ENCODE measurements at regions not wholly inside any gene's neighbourhood (a gene's known extent, or its start where the extent isn't known, plus 50 kb on each side); places are given as distances from the start of the nearest gene placed in this dataset.

DNA sequence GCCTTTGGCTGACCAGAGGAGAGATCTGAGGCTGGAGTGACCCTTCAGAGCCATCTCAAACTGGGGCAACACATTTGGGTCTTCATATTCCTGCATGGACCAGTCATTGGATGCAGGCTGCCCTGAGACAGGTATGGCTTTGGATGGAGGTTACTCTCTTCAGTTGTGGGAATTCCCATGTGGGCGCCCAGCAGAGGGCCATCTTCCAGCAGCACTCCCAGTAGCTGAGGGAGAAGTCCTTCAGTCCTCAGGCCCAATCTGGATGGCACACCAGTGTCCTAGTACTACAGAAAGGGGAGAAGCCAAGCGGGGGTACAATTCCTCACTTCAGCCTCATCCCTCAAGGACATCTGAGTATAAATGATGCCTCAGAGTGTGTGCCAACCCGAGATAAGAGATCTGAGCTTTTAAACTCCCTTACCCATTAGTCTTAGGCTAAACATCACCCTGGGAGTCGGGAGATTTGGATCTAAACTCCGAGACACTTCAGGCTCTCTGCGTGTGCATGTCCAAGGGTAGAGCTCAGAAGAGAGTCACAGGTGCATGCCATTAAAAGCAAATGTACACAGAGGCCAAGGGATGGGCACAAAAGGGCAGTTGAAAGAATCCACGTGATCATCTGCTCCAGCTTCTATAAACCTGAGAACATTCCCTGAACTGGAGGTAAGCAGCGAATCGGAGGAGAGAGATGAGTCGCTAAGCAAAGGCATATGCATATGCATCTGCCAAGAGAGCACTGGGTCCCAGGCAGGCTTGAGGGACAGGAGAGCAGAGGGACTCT, 204.6 kb downstream of the CD83 start:
- DNase-seq (ENCODE audit: low read depth in 1 of 2, low spot score in 1 of 2), result no peak

GRCh38 chr6:14322841-14323240, 205.3 kb downstream of the CD83 start:
- DNase-seq (ENCODE audit: low read depth in 1 of 2, low spot score in 1 of 2), result no peak

DNA sequence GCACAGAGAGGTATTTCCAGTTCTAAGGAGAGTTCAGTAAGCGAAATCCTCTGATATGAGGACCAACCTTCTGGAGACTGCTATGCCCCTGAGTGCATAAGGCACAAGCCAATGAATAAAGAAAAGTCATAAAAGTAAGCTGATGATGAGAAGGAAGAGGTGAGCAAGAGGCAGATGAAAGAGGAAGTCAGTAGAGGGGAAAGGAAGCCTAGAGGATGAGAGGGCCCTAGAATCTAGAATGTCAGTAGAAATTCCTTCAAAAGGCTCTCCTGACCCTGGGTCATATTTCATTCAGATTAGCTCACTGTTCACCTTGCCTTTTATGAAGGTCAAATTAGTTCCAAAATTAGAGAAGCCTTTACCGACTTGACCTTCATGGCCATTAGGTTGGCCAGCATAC, 209.2 kb downstream of the CD83 start:
- DNase-seq (ENCODE audit: low read depth in 1 of 2, low spot score in 1 of 2), result no peak

GRCh38 chr6:14328163-14328562, 210.6 kb downstream of the CD83 start:
- DNase-seq (ENCODE audit: low read depth in 1 of 2, low spot score in 1 of 2), result no peak

DNA sequence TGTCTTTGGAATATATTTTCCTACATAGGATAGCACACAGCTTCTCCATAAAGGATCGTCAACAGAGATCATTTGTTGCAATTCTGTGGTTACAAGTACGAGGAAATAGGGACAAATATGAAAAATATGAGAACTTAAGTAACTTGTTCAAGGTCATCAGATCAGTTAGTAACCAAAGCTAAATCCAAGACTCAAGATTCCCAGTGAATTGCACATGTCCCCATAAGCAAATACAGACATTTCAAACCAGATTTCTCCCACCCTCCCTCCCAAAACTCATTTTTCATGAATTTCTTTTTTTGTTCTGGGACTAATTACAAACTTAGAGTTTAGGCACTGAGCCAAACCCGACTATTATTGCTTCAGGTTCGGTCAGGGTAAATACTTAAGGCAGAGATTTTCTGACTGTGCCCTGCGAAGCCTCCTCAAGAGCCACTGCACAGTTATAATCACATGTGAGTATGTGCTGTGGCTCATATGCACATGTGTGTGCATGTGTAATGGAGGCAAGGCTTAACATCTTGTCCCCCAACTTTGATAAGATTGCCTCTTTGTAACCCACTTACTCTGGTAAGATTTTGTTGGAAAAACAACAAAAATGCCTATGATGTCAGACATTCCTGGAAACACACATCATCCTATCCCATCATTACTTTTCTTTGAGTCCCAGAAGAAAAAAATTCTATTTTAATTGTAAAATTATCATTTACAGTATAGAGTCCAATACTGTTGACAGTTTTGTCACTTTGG, 216.2 kb downstream of the CD83 start:
- no peak for DNase-seq (ENCODE audit: low read depth in 1 of 2, low spot score in 1 of 2)

GRCh38 chr6:14335071-14335470, 217.5 kb downstream of the CD83 start:
- DNase-seq (ENCODE audit: low read depth in 1 of 2, low spot score in 1 of 2), result no peak

DNA sequence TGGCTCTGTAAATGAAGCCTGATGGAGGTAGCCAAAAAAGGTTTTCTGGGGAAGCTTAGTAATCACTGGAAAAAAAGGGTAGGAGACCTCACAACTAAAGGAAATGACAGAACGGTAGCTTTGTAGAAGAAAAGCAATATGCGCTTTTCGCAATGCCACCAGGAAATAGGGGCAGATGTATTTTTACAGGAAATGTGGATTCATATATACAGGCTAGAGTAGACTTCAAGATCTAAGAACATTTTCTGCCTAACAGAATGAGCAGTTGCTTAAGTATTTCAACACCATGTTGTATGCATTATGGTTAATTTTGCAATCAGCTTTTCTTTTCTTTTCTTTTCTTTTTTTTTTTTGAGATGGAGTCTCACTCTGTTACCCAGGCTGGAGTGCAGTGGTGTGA, 219.6 kb downstream of the CD83 start:
- DNase-seq (ENCODE audit: low read depth in 1 of 2, low spot score in 1 of 2), result no peak

GRCh38 chr6:14339172-14339571, 221.6 kb downstream of the CD83 start:
- no peak for DNase-seq (ENCODE audit: low read depth in 1 of 2, low spot score in 1 of 2)

DNA sequence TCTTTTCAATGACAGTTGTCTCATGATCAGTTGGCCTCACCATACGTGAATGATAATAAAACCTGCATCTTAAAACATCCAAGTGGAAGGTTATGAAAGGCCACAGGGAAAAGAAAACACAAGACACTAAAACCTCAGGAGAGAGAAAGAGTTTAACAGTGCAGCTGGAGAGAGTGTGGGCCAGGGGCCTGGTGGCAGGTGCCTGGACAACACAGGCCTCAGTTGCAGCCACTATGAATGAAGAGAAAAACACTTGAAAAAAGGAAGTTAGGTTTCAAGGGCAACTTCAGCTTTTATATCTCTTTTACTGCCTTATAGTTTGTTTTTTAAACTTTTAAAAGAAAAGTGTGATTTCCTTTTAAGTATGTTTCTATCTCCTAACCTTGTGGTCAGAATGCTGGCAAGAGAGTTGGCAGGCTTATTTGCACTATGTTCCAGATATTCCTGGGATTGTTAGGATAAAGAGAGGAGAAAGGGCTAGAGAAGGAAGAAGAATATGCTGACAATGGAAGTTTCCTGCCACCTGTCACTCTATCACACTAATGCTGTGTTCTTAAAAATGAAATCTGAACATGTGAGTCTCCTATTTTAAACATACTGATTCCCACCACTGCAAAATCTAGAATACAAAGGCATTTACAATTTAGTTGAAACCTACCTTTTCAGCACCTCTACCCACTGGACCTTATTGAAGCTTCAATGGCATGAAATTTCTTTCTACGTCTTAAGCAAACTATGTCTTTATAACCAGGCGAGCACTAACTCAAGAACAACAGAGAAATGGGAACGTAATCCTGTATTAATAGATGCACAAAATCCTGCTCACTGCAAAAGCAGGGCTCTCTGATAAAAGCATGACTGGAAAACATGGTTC, 222.4 kb downstream of the CD83 start:
- DNase-seq (ENCODE audit: low read depth in 1 of 2, low spot score in 1 of 2), result no peak

- no peak for DNase-seq (ENCODE audit: low read depth in 1 of 2, low spot score in 1 of 2)
Measured at GRCh38 chr6:14344486-14344885, 226.9 kb downstream of the CD83 start.

GRCh38 chr6:14348389-14348788, 230.8 kb downstream of the CD83 start:
- DNase-seq (ENCODE audit: low read depth in 1 of 2, low spot score in 1 of 2), result no peak

- DNase-seq (ENCODE audit: low read depth in 1 of 2, low spot score in 1 of 2), result no peak
Measured at GRCh38 chr6:14349507-14349906, 231.9 kb downstream of the CD83 start.

DNA sequence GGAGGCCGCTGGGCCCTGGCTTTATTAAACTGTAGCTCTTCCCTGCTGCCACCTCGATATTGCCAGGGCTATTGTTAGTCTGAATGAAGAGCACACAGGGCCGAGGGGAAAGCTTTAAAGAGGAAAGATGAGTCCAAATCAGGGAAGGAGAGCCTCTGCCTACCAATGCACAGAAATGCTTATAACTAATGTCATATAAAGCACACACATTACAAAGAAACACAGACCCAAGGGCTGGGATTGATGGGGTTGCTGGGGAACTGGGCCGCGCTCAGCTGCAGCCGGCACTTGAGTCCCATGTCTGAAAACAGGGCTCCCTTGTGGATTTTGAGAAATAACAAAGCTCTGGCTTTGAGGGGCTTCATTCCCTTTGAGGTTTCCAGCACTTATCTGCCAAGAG, 232.6 kb downstream of the CD83 start:
- no peak for DNase-seq (ENCODE audit: low read depth in 1 of 2, low spot score in 1 of 2)

- DNase-seq (ENCODE audit: low read depth in 1 of 2, low spot score in 1 of 2), result no peak
Measured at GRCh38 chr6:14353281-14353680, 235.7 kb downstream of the CD83 start.

DNA sequence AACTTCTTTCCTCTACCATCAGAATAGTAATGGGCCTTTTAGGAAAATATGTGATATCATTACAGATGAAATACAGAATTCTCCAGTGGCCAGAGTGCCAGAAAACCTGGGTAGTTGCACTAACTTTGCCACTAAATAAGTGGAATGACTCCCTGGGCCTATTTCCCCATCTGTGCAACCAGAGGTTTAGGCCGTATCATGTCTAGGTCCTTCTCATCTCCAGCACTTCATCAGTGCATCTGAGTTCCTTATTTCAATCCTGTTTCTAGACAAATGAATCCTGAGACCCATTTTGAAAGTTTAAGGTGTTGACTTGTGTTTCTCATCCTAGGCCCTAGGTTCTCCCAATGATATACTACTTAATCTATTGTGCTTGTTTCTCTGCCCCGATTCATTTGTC, 236.2 kb downstream of the CD83 start:
- no peak for DNase-seq (ENCODE audit: low read depth in 1 of 2, low spot score in 1 of 2)

DNA sequence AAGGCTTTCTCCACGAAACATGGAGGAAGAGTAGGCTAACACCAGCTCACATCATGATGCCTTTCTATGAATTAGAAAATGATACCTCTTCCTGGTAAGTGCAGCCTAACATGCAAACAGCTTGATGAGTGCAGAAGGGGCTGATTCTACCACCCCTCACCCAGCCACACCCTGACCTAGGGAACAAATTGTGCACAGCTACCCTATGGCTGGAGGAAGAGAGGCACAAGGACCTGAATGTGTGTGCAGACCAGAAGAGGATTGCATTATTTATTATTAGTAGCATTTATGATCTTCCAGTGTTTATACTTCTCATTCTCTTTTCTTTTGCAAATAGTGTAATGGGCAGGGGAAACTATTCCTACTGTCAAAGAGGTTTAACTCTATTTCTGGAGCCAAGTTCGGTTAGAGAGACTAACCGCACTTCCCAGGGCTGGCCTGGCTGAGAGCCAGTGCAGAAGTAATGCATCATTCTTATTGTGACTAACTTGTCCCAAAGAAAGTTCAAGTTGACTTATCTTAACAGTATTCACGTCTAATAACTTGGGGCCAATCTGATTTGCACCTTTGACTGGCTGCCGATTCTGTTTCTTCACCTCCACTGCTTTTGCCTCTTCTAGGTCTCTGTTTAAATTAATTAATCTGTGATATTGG, 237.5 kb downstream of the CD83 start:
- no peak for DNase-seq (ENCODE audit: low read depth in 1 of 2, low spot score in 1 of 2)

GRCh38 chr6:14359438-14359837, 241.9 kb downstream of the CD83 start:
- DNase-seq (ENCODE audit: low read depth in 1 of 2, low spot score in 1 of 2), result no peak

DNA sequence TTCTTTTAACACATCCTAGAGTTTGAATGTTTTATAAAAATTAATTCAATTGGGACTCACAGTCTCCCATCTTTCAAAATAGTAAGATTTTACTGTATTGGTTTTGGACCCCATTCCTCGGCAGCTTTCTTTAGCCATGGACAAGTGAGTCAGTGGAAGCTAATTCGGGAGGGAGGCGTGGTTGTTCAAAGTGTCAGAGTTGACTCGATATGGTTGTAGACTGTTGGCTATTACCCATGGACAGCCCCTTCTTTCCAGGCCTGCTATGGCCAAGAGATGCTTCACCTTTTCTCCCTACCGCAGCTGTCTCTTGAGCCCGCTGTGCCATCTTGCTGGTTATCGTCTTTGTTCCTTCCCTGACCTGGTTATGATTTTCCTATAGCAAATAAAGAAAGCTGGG, 243.0 kb downstream of the CD83 start:
- no peak for DNase-seq (ENCODE audit: low read depth in 1 of 2, low spot score in 1 of 2)

DNA sequence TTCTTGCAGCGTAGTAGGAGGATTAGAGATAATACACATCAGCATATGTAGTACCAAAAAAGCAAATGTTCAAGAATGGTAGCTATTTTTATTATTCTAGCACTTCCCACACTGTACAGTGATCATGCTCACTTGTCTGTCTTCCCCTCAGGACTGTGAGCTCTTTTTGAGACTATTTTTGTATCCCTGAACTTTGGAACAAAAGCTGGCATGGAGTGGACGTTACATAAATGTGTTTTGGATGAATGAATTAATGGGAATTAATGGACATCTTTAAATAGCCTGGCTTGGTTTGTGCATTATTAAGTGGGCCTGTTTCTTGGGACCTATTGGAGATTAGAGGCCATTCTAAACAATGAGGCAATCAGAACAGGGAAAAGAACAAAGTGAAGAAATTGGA, 243.7 kb downstream of the CD83 start:
- DNase-seq (ENCODE audit: low read depth in 1 of 2, low spot score in 1 of 2), result no peak

- DNase-seq (ENCODE audit: low read depth in 1 of 2, low spot score in 1 of 2), result no peak
Measured at GRCh38 chr6:14361956-14362587, 244.5 kb downstream of the CD83 start.

DNA sequence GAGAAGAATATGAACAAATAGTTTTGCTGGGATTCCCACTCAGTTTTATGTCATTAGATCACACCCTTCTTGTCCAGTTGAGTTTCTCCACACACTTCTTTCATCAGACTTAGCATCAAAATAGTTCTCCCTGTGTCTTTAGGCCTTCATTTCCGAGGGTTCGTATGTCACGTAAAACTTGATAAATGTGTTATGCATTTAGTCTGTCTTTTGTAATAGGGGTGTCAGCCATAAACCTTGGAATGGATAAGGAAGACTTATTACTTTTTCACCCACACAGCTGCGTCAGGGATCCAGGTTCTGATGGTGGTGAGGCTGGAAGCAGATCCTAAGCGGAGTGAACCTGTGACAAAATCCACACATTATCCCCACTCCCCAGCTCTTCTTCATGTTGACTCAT, 246.8 kb downstream of the CD83 start:
- no peak for DNase-seq (ENCODE audit: low read depth in 1 of 2, low spot score in 1 of 2)
